Effector memory CD8-positive, alpha-beta T cell (primary cell): ENCODE measurements at regions not wholly inside any gene's neighbourhood (a gene's known extent, or its start where the extent isn't known, plus 50 kb on each side); places are given as distances from the start of the nearest gene placed in this dataset.
A peak's percentile ranks its signal among the peaks of the same experiment; 100 is the strongest.
"Not testable (repeated sequence)": the region's sequence is repeated elsewhere in the genome, so short reads cannot be mapped to it uniquely, and the experiment has no call there.

Experiments
- ATAC-seq: fragments of 150-1000 bp; cut with Tn5 transposase; replicated peaks from 2 replicates; pipeline ENCODE4 v1.10.0; 2021; ENCODE audit warnings: mild to moderate bottlenecking, moderate library complexity
- DNase-seq, 3 experiments: peaks; one replicate each; pipeline ENCODE4 v3.0.0; 2021
- H3K27ac Mint-ChIP-seq, 2 donors: one replicate each; pipeline ENCODE4 v1.8.0; 2022; ENCODE audit warnings: mild to moderate bottlenecking in 2 of 2, mixed read lengths in 2 of 2, moderate library complexity in 2 of 2
- H3K27me3 Mint-ChIP-seq, 2 donors: one replicate each; pipeline ENCODE4 v1.8.0; 2022; ENCODE audit warnings: mixed read lengths in 2 of 2
- H3K36me3 Mint-ChIP-seq: one replicate; pipeline ENCODE4 v1.8.0; 2022; ENCODE audit warnings: mild to moderate bottlenecking, moderate library complexity, mixed read lengths; ENCODE audit not compliant: insufficient read depth
- H3K4me1 Mint-ChIP-seq, 2 donors: one replicate each; pipeline ENCODE4 v1.8.0; 2022; ENCODE audit warnings: low read depth in 2 of 2, mixed read lengths in 2 of 2
- H3K4me3 Mint-ChIP-seq, 2 donors: one replicate each; pipeline ENCODE4 v1.8.0; 2022; ENCODE audit warnings: mild to moderate bottlenecking in 2 of 2, mixed read lengths in 2 of 2, moderate library complexity in 2 of 2
- H3K9me3 Mint-ChIP-seq, 2 donors: one replicate each; pipeline ENCODE4 v1.8.0; 2022; ENCODE audit warnings: mixed read lengths in 2 of 2

DNA sequence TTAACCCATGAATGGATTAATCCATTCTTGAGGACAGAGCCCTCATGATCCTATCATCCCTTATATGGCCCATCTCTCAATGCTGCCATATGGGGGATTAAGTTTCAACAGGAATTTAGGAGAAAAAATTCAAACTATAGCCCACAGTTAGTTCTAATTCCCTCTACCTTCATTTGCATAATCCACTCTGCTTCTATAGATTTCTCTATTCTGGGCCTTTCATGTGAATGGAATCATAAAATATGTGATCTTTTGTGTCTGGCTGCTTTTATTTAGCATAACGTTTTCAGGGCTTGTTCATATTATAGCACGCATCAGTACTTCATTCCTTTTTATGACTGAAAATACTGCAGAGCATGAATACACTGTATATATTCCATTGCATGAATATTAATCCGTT is 55.4 kb downstream of the CTSL start:
- DNase-seq, result no peak
- no peak overlapping the region for H3K4me3 Mint-ChIP-seq
- ATAC-seq, result no peak
- H3K36me3 Mint-ChIP-seq, result no peaks in the 10 kb centered on the region
- no peaks in the 10 kb centered on the region for H3K4me1 Mint-ChIP-seq
- H3K27me3 Mint-ChIP-seq, result peaks cover 4 to 13% of the 10 kb centered on the region in 2 donors
- H3K9me3 Mint-ChIP-seq, result no peaks in the 10 kb centered on the region
- H3K27ac Mint-ChIP-seq, result no peak overlapping the region

DNA sequence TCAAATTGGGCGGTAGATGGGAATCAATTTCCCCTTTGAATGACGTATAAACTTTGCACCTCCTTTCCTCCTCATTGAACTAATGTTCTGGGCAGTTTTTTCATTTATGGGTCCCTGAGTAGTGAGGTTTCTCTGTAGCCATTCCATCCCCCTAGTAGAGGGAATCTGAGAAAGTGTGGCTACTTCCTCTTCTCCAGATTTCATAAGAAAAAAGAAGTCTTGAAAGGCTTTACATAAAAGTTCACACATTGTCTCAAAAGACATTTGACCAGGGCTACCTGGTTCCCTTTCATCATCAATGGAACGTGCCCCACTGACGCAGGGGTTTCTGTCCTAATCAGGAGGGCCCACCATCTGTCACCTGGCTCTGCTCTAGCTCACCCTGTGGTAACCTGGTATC is 57.3 kb downstream of the CTSL start:
- Mint-ChIP-seq H3K27ac (no peak overlapping the region), H3K27me3 (peaks cover 4 to 10% of the 10 kb centered on the region in 2 donors), H3K9me3 (no peaks in the 10 kb centered on the region), H3K36me3 (no peaks in the 10 kb centered on the region), H3K4me3 (no peak overlapping the region), H3K4me1 (no peaks in the 10 kb centered on the region)
- DNase-seq (no peak), ATAC-seq (no peak)

GRCh38 chr9:87785315-87785970 is 59.5 kb downstream of the CTSL start:
- not testable (repeated sequence) for ATAC-seq, H3K4me1 Mint-ChIP-seq, DNase-seq, H3K4me3 Mint-ChIP-seq, H3K9me3 Mint-ChIP-seq, H3K36me3 Mint-ChIP-seq, H3K27ac Mint-ChIP-seq
- peaks cover 4 to 18% of the 10 kb centered on the region in 2 donors for H3K27me3 Mint-ChIP-seq

GRCh38 chr9:87786423-87786822 is 60.5 kb downstream of the CTSL start:
- H3K4me3 Mint-ChIP-seq, result no peak overlapping the region
- H3K27me3 Mint-ChIP-seq, result peaks cover 4 to 18% of the 10 kb centered on the region in 2 donors
- no peak for DNase-seq
- no peaks in the 10 kb centered on the region for H3K4me1 Mint-ChIP-seq
- peaks cover 0 to 1% of the 10 kb centered on the region in 2 donors for H3K9me3 Mint-ChIP-seq
- no peak for ATAC-seq
- H3K36me3 Mint-ChIP-seq, result no peaks in the 10 kb centered on the region
- H3K27ac Mint-ChIP-seq, result no peak overlapping the region

- Mint-ChIP-seq H3K36me3 (no peaks in the 10 kb centered on the region), H3K9me3 (peaks cover 0 to 6% of the 10 kb centered on the region in 2 donors), H3K27me3 (peaks cover 4 to 18% of the 10 kb centered on the region in 2 donors), H3K27ac (no peak overlapping the region), H3K4me3 (no peak overlapping the region), H3K4me1 (no peaks in the 10 kb centered on the region)
- ATAC-seq (no peak), DNase-seq (no peak)
Measured at GRCh38 chr9:87786876-87787275, 61.0 kb downstream of the CTSL start.

GRCh38 chr9:87787735-87788134 is 61.8 kb downstream of the CTSL start:
- no peak for ATAC-seq
- H3K27me3 Mint-ChIP-seq, result peaks cover 4 to 18% of the 10 kb centered on the region in 2 donors
- H3K4me3 Mint-ChIP-seq, result no peak overlapping the region
- peaks cover 0 to 7% of the 10 kb centered on the region in 2 donors for H3K9me3 Mint-ChIP-seq
- H3K4me1 Mint-ChIP-seq, result peaks cover 0 to 1% of the 10 kb centered on the region in 2 donors
- no peaks in the 10 kb centered on the region for H3K36me3 Mint-ChIP-seq
- H3K27ac Mint-ChIP-seq, result no peak overlapping the region
- DNase-seq, result no peak

DNA sequence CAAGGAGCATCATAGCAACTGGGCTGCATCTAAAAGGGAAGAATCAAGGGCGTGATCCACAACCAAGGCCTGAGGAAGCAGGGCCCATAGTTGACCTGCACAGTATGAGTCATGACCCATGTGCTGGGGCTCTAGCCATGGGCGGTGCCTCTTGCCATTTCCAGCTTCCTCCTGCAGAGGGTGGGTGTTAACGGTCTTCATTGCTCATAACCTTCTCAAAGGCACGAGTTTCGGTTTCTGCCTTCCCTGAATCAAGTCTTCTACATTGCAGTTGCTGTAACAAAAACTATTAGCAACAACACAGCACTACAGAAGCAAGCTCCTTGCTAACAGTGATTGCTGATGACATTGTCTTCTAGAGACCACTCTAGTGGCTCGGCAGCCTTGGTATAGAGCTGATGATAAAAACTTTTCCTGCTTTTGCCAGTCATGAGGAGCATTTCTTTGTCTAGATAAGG is 66.9 kb downstream of the CTSL start:
- peak overlapping the region; percentile 15 to 87 for H3K27ac Mint-ChIP-seq
- peaks cover 8 to 17% of the 10 kb centered on the region in 2 donors for H3K4me1 Mint-ChIP-seq
- H3K4me3 Mint-ChIP-seq, result peak overlapping the region in 1 of 2 donors; percentile 66
- peaks cover 0 to 8% of the 10 kb centered on the region in 2 donors for H3K27me3 Mint-ChIP-seq
- ATAC-seq, result peak; percentile 83
- H3K9me3 Mint-ChIP-seq, result peaks cover 0 to 7% of the 10 kb centered on the region in 2 donors
- H3K36me3 Mint-ChIP-seq, result no peaks in the 10 kb centered on the region
- DNase-seq, result peak in 2 of 3 experiments; percentile 2 to 33

DNA sequence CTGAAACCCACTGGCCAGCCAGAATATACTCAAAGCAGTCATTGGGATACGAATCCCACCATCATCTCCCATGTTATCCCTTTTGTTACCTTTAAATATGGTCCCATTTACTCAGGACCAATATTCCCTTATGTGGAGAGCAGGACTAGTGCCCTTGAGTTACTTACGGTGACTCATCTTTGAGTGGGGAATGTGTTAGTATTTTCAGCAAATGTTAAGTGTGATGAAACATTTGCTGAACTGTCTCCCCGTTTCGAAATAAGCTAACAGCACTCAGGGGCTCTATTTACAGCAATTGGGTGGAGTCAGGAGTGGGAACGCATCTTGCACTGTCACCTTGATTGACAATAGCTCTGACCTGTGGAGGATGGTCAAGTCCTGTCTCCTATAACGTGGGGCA is 67.4 kb downstream of the CTSL start:
- peak; percentile 16 for ATAC-seq
- H3K27me3 Mint-ChIP-seq, result peaks cover 0 to 8% of the 10 kb centered on the region in 2 donors
- no peaks in the 10 kb centered on the region for H3K36me3 Mint-ChIP-seq
- no peak for DNase-seq
- H3K27ac Mint-ChIP-seq, result peak overlapping the region; percentile 15 to 87
- H3K4me1 Mint-ChIP-seq, result peaks cover 8 to 17% of the 10 kb centered on the region in 2 donors
- H3K4me3 Mint-ChIP-seq, result peak overlapping the region; percentile 15 to 66
- peaks cover 0 to 7% of the 10 kb centered on the region in 2 donors for H3K9me3 Mint-ChIP-seq

DNA sequence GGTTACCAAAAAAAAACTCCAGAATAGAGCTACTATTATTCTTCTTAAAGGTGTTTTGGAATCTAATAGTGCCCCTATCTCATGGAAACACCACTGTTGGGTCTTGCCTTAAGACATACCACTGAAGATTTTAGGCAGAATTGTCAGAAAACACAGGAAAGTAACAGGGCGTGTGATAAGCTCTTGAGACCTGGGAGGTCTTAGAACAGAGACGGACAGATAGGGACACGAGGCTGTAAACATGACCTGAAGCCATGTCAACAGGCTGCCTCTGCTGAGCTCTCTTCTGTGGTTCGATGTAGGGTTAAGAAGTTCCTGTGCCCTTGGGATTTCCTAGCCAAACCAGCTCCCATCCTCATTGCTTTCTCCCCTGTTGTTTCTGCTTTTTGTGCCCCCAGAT is 69.3 kb downstream of the CTSL start:
- Mint-ChIP-seq H3K27ac (no peak overlapping the region), H3K4me3 (no peak overlapping the region), H3K27me3 (peaks cover 0 to 13% of the 10 kb centered on the region in 2 donors), H3K9me3 (peaks cover 0 to 7% of the 10 kb centered on the region in 2 donors), H3K36me3 (no peaks in the 10 kb centered on the region), H3K4me1 (peaks cover 8 to 17% of the 10 kb centered on the region in 2 donors)
- DNase-seq, result no peak
- no peak for ATAC-seq

DNA sequence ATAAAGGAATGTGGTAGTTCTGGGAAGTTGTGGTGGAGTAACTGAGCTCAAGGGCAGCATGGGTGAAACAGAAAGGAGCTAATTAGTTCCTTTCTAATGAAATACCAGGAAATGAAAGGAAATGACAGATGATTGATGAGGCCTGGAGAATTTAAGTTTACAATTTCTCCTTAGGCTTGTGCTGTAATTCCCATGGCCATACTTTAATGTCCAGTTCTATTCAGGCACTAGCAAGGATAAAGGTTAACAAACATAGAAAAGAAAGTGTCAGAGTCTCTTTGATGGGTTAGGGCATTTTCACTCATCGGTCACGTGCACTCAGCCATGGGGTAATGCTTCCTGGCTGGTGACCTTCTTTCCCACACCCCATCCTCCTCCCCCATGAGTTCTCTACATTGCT is 70.3 kb downstream of the CTSL start:
- H3K27ac Mint-ChIP-seq, result no peak overlapping the region
- no peak for DNase-seq
- H3K4me3 Mint-ChIP-seq, result no peak overlapping the region
- peaks cover 0 to 7% of the 10 kb centered on the region in 2 donors for H3K9me3 Mint-ChIP-seq
- H3K4me1 Mint-ChIP-seq, result peaks cover 8 to 17% of the 10 kb centered on the region in 2 donors
- ATAC-seq, result no peak
- H3K27me3 Mint-ChIP-seq, result peaks cover 0 to 20% of the 10 kb centered on the region in 2 donors
- H3K36me3 Mint-ChIP-seq, result no peaks in the 10 kb centered on the region

DNA sequence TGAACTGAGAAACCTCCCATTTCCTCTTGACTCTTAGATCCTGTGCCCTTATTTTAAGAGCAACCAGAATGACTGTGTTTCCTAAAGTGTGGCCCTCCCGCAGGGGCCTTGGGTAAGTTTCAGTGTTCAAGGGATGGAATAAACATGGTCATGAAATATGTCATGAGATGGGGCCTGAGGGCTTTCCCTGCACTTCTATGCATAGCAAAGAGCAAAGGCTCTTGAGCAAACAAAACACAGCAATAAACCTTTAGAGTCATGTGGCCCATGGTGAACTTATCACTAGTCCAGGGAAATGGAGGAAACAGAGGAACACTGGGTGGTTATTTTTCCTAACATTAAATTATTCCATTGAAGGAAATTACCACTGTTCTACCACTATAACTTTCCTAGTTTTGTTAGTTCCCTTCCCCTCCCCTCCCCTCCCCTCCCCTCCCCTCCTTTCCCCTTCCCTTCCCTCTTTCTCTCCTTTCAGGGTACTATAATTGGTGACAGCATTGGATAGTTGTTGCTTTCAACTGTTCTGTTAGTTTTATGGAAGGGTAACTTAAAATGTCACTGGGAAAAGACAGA is 72.4 kb downstream of the CTSL start:
- no peak for ATAC-seq
- no peak for DNase-seq
- Mint-ChIP-seq H3K27ac (no peak overlapping the region), H3K9me3 (no peaks in the 10 kb centered on the region), H3K27me3 (peaks cover 0 to 37% of the 10 kb centered on the region in 2 donors), H3K36me3 (no peaks in the 10 kb centered on the region), H3K4me1 (peaks cover 6 to 10% of the 10 kb centered on the region in 2 donors), H3K4me3 (no peak overlapping the region)

GRCh38 chr9:87799503-87799902 is 73.6 kb downstream of the CTSL start:
- ATAC-seq (no peak), DNase-seq (no peak)
- H3K4me3 Mint-ChIP-seq, result no peak overlapping the region
- no peaks in the 10 kb centered on the region for H3K9me3 Mint-ChIP-seq
- no peaks in the 10 kb centered on the region for H3K36me3 Mint-ChIP-seq
- no peaks in the 10 kb centered on the region for H3K4me1 Mint-ChIP-seq
- H3K27ac Mint-ChIP-seq, result no peak overlapping the region
- H3K27me3 Mint-ChIP-seq, result peaks cover 3 to 44% of the 10 kb centered on the region in 2 donors

GRCh38 chr9:87800456-87800855 is 74.5 kb downstream of the CTSL start:
- Mint-ChIP-seq H3K4me1 (no peaks in the 10 kb centered on the region), H3K4me3 (no peak overlapping the region), H3K36me3 (no peaks in the 10 kb centered on the region), H3K9me3 (no peaks in the 10 kb centered on the region), H3K27me3 (peaks cover 7 to 45% of the 10 kb centered on the region in 2 donors), H3K27ac (no peak overlapping the region)
- DNase-seq, result no peak
- ATAC-seq, result no peak

- Mint-ChIP-seq H3K27me3 (peaks cover 12 to 50% of the 10 kb centered on the region in 2 donors), H3K9me3 (no peaks in the 10 kb centered on the region), H3K36me3 (no peaks in the 10 kb centered on the region), H3K4me1 (no peaks in the 10 kb centered on the region), H3K27ac (no peak overlapping the region), H3K4me3 (no peak overlapping the region)
- DNase-seq, result no peak
- ATAC-seq, result no peak
Measured at GRCh38 chr9:87801013-87801412, 75.1 kb downstream of the CTSL start.
